Right atrium auricular region (tissue), 2 donors: ENCODE measurements at regions not wholly inside any gene's neighbourhood (a gene's known extent, or its start where the extent isn't known, plus 50 kb on each side); places are given as distances from the start of the nearest gene placed in this dataset.

Experiments
- DNase-seq: peaks from one replicate; pipeline ENCODE4 v3.0.0-alpha.2; 2019; ENCODE audit warnings: low spot score
- H3K27ac ChIP-seq, 2 donors: fragments of 200-600 bp; sonication (generic); 1 replicate in 1 of 2; 2 replicates in 1 of 2; pipeline ENCODE4 v1.5.1; 2016 to 2019
- H3K27me3 ChIP-seq, 2 donors: fragments of 200-600 bp; sonication (generic); one replicate each; pipeline versions ENCODE4 v1.5.1 to v1.6.0; 2017 to 2019
- H3K36me3 ChIP-seq: fragments of 200-600 bp; sonication (generic); one replicate; pipeline ENCODE4 v1.5.1; 2016
- H3K4me1 ChIP-seq, 2 donors: fragments of 200-600 bp; sonication (generic); one replicate each; pipeline versions ENCODE4 v1.5.1 to v1.6.0; 2017 to 2019
- H3K4me3 ChIP-seq, 2 donors: fragments of 200-600 bp; sonication (generic); 1 replicate in 1 of 2; 2 replicates in 1 of 2; pipeline ENCODE4 v1.5.1; 2017 to 2019; ENCODE audit warnings: mild to moderate bottlenecking in 1 of 2, moderate library complexity in 1 of 2
- H3K9me3 ChIP-seq, 2 donors: fragments of 200-600 bp; sonication (generic); one replicate each; pipeline ENCODE4 v1.5.1; 2019
- TF ChIP-seq, protein P1 (sequence below), 2 donors: fragments of 200-600 bp; sonication (generic); IDR thresholded peaks; one replicate each; pipeline ENCODE4 v1.5.1; 2019; ENCODE audit warnings: antibody characterized with exemption in 2 of 2

DNA sequence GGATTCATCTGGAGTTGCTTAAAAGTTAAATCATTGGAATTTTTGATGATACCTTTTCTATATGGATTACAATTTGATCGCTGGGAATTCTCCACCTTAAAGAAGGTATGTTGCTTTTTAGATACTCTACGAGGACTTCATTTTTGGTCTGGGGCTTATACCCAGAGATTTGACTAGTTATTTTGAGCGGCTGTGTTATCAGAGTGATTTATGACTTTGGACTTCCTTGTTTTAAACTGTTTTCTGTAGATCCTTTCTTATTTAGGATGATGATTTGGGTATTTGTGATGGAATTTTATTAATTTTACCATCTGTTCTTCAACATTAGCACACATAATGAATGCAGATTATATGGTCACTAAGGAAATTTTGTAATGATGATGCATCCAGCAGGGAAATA is 75.2 kb downstream of the SOX4 start:
- H3K27me3 ChIP-seq, result peaks cover 0 to 3% of the 10 kb centered on the region in 2 donors
- TF ChIP-seq, protein P1, sequence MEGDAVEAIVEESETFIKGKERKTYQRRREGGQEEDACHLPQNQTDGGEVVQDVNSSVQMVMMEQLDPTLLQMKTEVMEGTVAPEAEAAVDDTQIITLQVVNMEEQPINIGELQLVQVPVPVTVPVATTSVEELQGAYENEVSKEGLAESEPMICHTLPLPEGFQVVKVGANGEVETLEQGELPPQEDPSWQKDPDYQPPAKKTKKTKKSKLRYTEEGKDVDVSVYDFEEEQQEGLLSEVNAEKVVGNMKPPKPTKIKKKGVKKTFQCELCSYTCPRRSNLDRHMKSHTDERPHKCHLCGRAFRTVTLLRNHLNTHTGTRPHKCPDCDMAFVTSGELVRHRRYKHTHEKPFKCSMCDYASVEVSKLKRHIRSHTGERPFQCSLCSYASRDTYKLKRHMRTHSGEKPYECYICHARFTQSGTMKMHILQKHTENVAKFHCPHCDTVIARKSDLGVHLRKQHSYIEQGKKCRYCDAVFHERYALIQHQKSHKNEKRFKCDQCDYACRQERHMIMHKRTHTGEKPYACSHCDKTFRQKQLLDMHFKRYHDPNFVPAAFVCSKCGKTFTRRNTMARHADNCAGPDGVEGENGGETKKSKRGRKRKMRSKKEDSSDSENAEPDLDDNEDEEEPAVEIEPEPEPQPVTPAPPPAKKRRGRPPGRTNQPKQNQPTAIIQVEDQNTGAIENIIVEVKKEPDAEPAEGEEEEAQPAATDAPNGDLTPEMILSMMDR (IDR thresholded peaks at IDR 0.05), result no peak
- H3K4me3 ChIP-seq, result no peak overlapping the region
- H3K9me3 ChIP-seq, result no peaks in the 10 kb centered on the region
- H3K36me3 ChIP-seq, result no peaks in the 10 kb centered on the region
- DNase-seq, result no peak
- no peak overlapping the region for H3K27ac ChIP-seq
- H3K4me1 ChIP-seq, result peaks cover 0 to 29% of the 10 kb centered on the region in 2 donors

DNA sequence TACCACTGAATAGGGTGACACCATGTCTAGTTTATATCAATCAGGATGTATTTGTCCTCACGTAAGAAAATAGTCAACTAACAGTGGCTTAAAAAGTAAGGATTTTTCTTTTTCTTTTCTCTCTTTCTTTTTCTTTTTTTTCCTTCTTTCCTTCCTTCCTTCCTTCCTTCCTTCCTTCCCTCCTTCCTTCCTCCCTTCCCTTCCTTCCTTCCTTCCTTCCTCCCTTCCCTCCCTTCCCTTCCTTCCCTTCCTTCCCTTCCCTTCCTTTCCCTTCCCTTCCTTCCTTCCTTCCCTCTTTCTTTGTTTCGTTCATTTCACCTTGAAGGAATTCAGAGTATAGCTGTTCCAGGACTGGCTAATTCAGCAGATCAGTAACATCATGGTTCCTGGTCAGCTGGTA is 83.2 kb downstream of the SOX4 start:
- no peak overlapping the region for H3K4me3 ChIP-seq
- H3K36me3 ChIP-seq, result no peaks in the 10 kb centered on the region
- H3K27ac ChIP-seq, result no peak overlapping the region
- no peaks in the 10 kb centered on the region for H3K9me3 ChIP-seq
- H3K27me3 ChIP-seq, result no peaks in the 10 kb centered on the region
- no peaks in the 10 kb centered on the region for H3K4me1 ChIP-seq
- TF ChIP-seq, protein P1 (IDR thresholded peaks at IDR 0.05), result no peak
- no peak for DNase-seq

DNA sequence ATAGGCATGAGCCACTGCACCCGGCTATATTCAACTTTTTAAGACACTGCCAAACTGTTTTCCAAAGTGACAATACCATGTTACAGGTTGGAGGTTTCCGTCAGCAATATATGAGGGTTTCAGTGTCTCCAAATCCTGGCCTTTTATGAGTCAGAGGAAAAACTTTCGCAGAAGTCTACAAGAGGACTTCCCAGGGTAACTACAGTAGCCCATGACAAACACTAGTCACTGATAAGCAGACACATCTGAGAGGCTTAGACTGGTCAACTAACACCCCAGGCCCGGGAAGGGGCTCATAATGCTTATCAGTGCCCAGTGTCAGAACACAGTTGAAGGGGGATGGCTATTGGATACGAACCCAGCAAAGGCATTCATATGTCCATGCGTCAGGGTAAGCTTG is 85.4 kb downstream of the SOX4 start:
- no peak for DNase-seq
- Histone ChIP-seq H3K36me3 (no peaks in the 10 kb centered on the region), H3K9me3 (no peaks in the 10 kb centered on the region), H3K4me3 (no peak overlapping the region), H3K27me3 (no peaks in the 10 kb centered on the region), H3K4me1 (no peaks in the 10 kb centered on the region), H3K27ac (no peak overlapping the region)
- TF ChIP-seq, protein P1 (IDR thresholded peaks at IDR 0.05), result no peak

DNA sequence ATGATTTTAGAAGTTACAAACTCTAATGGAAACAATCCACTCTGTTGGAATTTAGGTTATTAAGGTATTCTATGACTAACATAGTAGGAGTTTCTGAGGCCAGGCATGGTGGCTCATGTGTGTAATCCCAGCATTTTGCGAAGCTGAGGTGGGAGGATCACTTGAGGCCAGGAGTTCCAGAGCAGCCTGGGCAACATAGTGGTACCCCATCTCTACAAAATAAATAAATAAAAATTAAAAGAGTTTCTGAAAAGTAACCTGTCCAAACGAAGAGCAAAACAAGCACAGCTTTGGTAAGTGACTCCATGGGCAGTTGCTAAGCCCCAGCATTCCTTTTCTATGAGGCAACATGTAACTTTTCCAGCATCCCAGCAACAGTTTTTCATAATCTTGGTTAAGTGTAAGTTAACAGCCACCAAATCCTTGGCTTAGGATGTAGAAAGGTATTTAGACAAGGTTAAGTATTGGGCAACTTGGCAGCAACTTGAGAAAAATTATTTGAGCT is 86.3 kb downstream of the SOX4 start:
- Histone ChIP-seq H3K4me1 (no peaks in the 10 kb centered on the region), H3K36me3 (no peaks in the 10 kb centered on the region), H3K27ac (no peak overlapping the region), H3K9me3 (no peaks in the 10 kb centered on the region), H3K27me3 (no peaks in the 10 kb centered on the region), H3K4me3 (no peak overlapping the region)
- no peak for DNase-seq
- TF ChIP-seq, protein P1 (IDR thresholded peaks at IDR 0.05), result no peak

DNA sequence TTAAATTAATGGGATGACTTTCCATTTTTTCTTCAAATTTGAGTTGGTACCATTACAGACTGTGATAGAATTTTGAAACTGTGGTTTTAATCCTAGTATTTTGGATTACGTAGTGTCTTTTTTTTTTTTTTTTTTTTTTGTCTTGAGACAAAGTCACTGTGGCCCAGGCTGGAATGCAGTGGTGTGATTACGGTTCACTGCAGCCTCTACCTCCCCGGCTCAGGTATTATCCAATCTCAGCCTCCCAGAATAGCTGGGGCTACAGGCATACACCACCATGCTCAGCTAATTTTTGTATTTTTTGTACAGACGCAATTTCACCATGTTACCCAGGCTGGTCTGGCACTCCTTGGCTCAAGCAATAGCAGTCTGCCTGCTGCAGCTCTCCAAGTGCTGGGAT is 87.1 kb downstream of the SOX4 start:
- H3K4me3 ChIP-seq, result no peak overlapping the region
- H3K9me3 ChIP-seq, result no peaks in the 10 kb centered on the region
- H3K27me3 ChIP-seq, result no peaks in the 10 kb centered on the region
- H3K27ac ChIP-seq, result no peak overlapping the region
- TF ChIP-seq, protein P1 (IDR thresholded peaks at IDR 0.05), result no peak
- H3K36me3 ChIP-seq, result no peaks in the 10 kb centered on the region
- no peak for DNase-seq
- H3K4me1 ChIP-seq, result no peaks in the 10 kb centered on the region

DNA sequence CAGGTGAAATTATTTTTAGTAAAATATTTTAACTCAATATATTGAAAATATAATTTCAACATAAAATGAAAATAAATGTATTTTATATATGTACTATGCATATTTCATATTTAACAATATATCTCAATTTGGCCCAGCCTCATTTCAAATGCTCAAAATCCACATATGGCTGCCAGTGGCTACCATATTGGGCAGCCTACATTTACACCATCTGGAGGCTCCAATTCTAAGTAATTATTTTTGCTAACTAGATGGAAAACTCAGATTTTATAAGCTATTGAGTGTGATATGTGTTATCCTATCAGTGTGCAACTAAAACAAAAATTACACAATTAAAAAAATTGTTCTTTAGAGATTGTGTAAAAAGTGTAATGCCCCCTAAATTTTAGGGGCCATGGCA is 96.9 kb downstream of the SOX4 start:
- peaks cover 0 to 8% of the 10 kb centered on the region in 2 donors for H3K9me3 ChIP-seq
- H3K4me1 ChIP-seq, result no peaks in the 10 kb centered on the region
- H3K4me3 ChIP-seq, result no peak overlapping the region
- H3K27me3 ChIP-seq, result no peaks in the 10 kb centered on the region
- H3K36me3 ChIP-seq, result no peaks in the 10 kb centered on the region
- DNase-seq, result no peak
- TF ChIP-seq, protein P1 (IDR thresholded peaks at IDR 0.05), result no peak
- H3K27ac ChIP-seq, result no peak overlapping the region
